ENCODE measurements at regions not wholly inside any gene's neighbourhood (a gene's known extent, or its start where the extent isn't known, plus 50 kb on each side); places are given as distances from the start of the nearest gene placed in this dataset.

DNA sequence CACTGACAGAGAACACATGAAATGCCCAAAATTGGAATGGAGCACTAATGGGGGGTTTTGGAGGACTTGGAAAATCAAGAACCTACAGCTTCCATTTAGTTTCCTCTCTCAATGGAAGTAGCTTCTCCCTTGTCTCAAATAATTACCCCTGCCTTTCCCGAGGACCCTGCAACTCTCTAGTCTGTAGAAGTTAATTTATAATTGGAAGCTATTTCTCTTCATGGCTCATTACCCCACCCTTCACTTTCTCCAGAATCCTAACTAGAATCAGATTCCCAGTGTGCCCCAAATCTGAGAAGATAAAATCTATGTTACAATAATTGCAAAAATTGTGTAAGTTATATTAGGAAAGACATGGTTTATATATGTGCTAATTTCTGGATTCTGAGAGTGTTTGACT lies 181.5 kb upstream of the ATP1B1 start:
- no peak for DNase-seq (ENCODE audit: insufficient read length, low spot score, missing footprints)
- Histone ChIP-seq H3K4me3 (ENCODE audit: insufficient read depth, low read length) (no peak overlapping the region), H3K27me3 (ENCODE audit: insufficient read depth, low read length) (no peaks in the 10 kb centered on the region), H3K79me2 (ENCODE audit: insufficient read depth, low read length) (no peaks in the 10 kb centered on the region), H3K9me3 (ENCODE audit: low read depth, low read length) (no peaks in the 10 kb centered on the region), H3K4me1 (ENCODE audit: insufficient read depth, low read length) (no peaks in the 10 kb centered on the region), H3K4me2 (ENCODE audit: insufficient read depth, low read length) (no peak overlapping the region), H3K27ac (ENCODE audit: low read depth, low read length) (no peak overlapping the region), H2AFZ (ENCODE audit: low read length) (no peak overlapping the region), H4K20me1 (ENCODE audit: insufficient read depth, low read length) (no peaks in the 10 kb centered on the region), H3K36me3 (ENCODE audit: insufficient read depth, low read length) (no peaks in the 10 kb centered on the region)
- TF ChIP-seq, protein P1, sequence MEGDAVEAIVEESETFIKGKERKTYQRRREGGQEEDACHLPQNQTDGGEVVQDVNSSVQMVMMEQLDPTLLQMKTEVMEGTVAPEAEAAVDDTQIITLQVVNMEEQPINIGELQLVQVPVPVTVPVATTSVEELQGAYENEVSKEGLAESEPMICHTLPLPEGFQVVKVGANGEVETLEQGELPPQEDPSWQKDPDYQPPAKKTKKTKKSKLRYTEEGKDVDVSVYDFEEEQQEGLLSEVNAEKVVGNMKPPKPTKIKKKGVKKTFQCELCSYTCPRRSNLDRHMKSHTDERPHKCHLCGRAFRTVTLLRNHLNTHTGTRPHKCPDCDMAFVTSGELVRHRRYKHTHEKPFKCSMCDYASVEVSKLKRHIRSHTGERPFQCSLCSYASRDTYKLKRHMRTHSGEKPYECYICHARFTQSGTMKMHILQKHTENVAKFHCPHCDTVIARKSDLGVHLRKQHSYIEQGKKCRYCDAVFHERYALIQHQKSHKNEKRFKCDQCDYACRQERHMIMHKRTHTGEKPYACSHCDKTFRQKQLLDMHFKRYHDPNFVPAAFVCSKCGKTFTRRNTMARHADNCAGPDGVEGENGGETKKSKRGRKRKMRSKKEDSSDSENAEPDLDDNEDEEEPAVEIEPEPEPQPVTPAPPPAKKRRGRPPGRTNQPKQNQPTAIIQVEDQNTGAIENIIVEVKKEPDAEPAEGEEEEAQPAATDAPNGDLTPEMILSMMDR (IDR thresholded peaks at IDR 0.05; ENCODE audit: extremely low read depth, low read depth, low read length) = no peak

DNA sequence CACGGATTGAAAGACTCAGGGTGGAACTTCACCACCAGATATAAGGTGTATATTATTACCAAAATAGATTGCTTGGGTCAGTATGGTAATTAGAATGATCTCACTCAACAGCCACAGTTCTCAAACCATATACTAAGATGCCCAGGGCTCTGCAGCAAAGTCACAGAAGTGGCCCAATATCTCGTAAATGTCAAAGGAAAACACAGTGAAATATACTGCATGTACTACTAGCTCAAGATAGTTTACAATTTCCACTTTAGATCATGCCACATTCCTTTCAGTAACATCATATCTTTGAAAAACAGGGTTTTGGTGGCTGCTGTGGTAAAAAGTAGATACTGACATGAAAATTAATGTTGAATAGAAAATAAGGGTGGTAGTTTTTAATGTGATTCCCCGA lies 180.3 kb upstream of the ATP1B1 start:
- Histone ChIP-seq H3K36me3 (ENCODE audit: insufficient read depth, low read length) (no peaks in the 10 kb centered on the region), H3K79me2 (ENCODE audit: insufficient read depth, low read length) (no peaks in the 10 kb centered on the region), H3K4me1 (ENCODE audit: insufficient read depth, low read length) (no peaks in the 10 kb centered on the region), H3K4me3 (ENCODE audit: insufficient read depth, low read length) (no peak overlapping the region), H3K27ac (ENCODE audit: low read depth, low read length) (no peak overlapping the region), H2AFZ (ENCODE audit: low read length) (no peak overlapping the region), H3K4me2 (ENCODE audit: insufficient read depth, low read length) (no peak overlapping the region), H3K27me3 (ENCODE audit: insufficient read depth, low read length) (no peaks in the 10 kb centered on the region), H4K20me1 (ENCODE audit: insufficient read depth, low read length) (no peaks in the 10 kb centered on the region), H3K9me3 (ENCODE audit: low read depth, low read length) (no peaks in the 10 kb centered on the region)
- TF ChIP-seq, protein P1 (IDR thresholded peaks at IDR 0.05; ENCODE audit: extremely low read depth, low read depth, low read length) = no peak
- no peak for DNase-seq (ENCODE audit: insufficient read length, low spot score, missing footprints)

DNA sequence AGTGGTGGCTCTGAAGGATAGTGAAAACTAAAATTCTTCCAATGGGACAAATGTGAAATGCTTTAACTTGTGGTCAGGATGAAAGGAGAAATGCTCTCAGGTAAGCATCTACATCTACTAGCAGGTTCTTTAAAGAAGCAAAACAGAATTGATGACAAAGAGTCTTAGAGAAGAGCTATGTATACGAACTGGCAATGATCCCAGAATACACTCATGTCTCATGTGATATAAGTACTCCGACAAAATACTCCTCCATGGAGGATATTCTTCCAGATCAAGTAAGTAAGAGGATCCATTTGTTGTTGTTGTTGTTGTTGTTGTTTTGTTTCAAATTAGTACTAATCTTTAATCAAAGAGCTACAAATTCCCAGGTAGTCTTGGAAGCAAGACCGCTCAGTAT lies 174.0 kb upstream of the ATP1B1 start:
- no peaks in the 10 kb centered on the region for H3K9me3 ChIP-seq (ENCODE audit: low read depth, low read length)
- H4K20me1 ChIP-seq (ENCODE audit: insufficient read depth, low read length) = no peaks in the 10 kb centered on the region
- TF ChIP-seq, protein P1 (IDR thresholded peaks at IDR 0.05; ENCODE audit: extremely low read depth, low read depth, low read length) = no peak
- H3K36me3 ChIP-seq (ENCODE audit: insufficient read depth, low read length) = no peaks in the 10 kb centered on the region
- H3K27me3 ChIP-seq (ENCODE audit: insufficient read depth, low read length) = no peaks in the 10 kb centered on the region
- H3K4me3 ChIP-seq (ENCODE audit: insufficient read depth, low read length) = no peak overlapping the region
- H3K79me2 ChIP-seq (ENCODE audit: insufficient read depth, low read length) = no peaks in the 10 kb centered on the region
- H3K4me2 ChIP-seq (ENCODE audit: insufficient read depth, low read length) = no peak overlapping the region
- no peak overlapping the region for H3K27ac ChIP-seq (ENCODE audit: low read depth, low read length)
- no peak for DNase-seq (ENCODE audit: insufficient read length, low spot score, missing footprints)
- H2AFZ ChIP-seq (ENCODE audit: low read length) = no peak overlapping the region
- no peaks in the 10 kb centered on the region for H3K4me1 ChIP-seq (ENCODE audit: insufficient read depth, low read length)

DNA sequence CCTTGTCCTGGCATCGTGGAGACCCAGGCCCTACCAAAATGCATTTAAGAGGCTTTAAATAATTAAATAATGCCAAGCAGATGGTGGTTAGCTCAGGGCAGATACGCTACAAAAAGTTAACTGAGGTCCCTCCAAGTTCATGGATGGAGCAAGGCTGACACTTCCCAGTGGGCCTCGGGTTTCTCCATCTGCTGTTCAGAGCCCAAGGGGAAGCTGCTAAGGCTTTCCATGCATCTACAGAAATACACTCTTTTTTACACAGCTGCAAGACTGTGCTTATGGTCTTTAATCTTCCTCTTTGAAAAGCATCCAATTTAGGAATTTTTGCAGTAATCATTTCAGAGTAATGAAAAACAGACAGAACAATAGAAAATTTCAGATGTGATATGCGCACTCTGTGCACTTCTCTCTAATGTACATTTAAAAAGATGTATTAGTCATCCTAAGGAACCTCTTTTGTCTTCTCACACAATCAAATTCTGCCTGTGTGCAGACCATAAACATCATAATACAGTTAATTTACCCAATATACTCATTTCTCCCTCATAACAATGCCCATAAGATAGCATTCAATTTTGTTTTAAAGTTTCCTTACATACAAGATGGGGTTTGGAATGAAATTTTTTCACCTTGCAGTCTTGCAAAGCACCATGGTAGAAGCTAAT lies 173.2 kb upstream of the ATP1B1 start:
- H3K4me1 ChIP-seq (ENCODE audit: insufficient read depth, low read length) = no peaks in the 10 kb centered on the region
- no peak for DNase-seq (ENCODE audit: insufficient read length, low spot score, missing footprints)
- H3K4me2 ChIP-seq (ENCODE audit: insufficient read depth, low read length) = no peak overlapping the region
- H4K20me1 ChIP-seq (ENCODE audit: insufficient read depth, low read length) = no peaks in the 10 kb centered on the region
- no peaks in the 10 kb centered on the region for H3K79me2 ChIP-seq (ENCODE audit: insufficient read depth, low read length)
- no peaks in the 10 kb centered on the region for H3K36me3 ChIP-seq (ENCODE audit: insufficient read depth, low read length)
- H3K27me3 ChIP-seq (ENCODE audit: insufficient read depth, low read length) = no peaks in the 10 kb centered on the region
- TF ChIP-seq, protein P1 (IDR thresholded peaks at IDR 0.05; ENCODE audit: extremely low read depth, low read depth, low read length) = no peak
- H2AFZ ChIP-seq (ENCODE audit: low read length) = no peak overlapping the region
- no peak overlapping the region for H3K4me3 ChIP-seq (ENCODE audit: insufficient read depth, low read length)
- H3K9me3 ChIP-seq (ENCODE audit: low read depth, low read length) = no peaks in the 10 kb centered on the region
- H3K27ac ChIP-seq (ENCODE audit: low read depth, low read length) = no peak overlapping the region

All from osteoblast (primary cell).